ENCODE measurements at regions not wholly inside any gene's neighbourhood (a gene's known extent, or its start where the extent isn't known, plus 50 kb on each side); places are given as distances from the start of the nearest gene placed in this dataset.

DNA sequence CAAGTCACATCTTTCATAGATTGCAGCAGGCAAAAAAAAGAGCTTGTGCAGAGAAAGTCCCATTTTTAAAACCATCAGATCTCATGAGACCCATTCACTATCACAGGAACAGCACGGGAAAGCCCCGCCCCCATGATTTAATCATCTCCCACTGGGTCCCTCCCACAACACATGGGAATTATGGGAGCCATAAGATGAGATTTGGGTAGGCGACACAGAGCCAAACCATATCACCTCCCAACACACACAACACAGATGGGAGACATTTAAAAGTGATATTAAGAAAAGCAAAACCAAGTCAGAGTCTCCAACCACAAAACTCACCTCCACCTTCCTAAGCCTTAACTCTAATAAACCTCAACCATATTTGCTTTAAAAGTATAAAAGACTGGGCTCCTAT, 61.5 kb upstream of the TIAM1 start:
- no peak for DNase-seq

DNA sequence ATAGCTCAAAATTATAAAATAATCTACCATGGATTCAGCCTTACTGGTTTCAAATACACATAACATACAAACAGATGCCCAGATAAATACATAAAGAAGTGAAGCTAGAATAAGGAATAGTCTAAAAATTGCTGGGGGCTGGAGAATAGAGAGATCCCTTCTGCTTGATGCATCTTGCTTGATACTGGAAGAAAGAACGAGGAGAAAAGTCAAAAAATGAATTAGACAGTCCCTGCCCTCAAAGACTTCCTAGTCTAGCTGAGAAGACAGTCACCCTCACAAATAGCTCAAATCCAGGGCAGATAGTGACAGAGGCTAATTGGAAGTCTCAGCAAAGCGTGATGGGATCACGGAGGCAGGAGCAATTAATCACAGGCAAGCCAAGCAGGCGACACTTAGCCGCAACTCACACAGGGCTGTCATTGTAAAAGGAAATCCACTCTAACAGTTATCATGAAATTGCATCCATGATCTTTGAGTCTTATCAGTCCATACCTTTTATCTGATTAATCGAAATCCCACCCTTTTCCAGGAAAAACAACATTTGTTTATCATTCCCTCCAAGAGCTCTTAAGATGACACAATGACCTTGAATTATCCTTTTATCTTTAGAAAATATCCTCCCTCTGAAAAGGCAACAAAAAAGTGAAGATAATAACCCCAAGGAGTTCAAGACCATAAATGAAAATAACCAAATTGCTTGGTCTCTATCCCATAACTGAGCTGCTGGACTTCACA, 59.7 kb upstream of the TIAM1 start:
- no peak for DNase-seq

DNA sequence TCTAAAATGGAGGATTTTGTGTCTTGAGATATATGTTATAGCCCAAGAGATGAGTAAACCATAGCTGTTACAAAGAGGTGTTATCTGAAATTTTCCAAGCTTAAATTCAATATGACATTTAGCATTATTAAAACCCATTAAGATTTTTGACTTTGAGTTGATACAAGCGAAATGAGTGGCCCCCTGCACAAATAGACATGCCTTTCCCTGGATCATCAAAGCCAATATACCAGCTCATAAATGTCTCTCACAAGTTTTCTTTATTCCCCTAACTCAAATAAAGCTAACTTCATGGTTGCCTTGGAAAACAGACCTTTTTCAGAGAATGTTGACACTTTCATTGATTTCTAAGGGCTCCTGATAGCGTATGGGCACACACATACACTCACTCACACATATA, 55.5 kb upstream of the TIAM1 start:
- no peak for DNase-seq

DNA sequence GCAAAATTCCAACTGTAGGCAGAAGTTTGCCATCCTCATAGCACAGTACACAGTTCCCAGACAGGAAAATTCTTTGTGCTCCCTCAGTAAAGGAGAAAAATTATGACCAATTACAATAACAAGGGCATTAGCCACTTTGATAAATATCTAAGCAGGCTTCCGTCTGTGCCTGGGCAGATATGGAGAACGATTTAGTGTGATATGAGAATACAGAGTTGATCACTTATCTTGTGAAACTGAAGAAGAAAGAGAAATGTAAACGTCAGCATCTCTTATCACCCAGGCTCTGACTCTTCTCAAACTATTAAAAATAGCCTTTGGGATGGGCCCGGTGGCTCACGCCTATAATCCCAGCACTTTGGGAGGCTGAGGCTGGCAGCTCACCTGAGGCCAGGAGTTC, 54.5 kb upstream of the TIAM1 start:
- no peak for DNase-seq

DNA sequence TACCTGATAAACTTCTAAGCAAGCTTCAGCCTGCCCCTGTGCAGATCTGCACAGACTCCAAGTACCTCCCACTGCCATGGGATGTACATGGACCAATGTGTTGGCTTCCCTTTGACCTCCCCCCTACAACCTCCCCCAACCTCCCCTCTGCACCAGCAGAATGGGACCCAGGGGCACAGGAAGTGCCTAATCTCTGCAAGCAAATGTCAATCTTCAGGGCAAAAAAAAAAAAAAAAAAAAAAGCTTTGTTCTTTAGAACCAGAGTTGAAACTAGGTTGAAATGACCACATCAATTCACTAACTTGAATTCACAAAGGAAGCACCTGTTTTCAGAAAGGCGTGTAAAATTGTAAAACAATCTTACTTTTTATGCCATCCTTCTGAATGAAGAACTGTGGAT, 53.9 kb upstream of the TIAM1 start:
- no peak for DNase-seq

DNA sequence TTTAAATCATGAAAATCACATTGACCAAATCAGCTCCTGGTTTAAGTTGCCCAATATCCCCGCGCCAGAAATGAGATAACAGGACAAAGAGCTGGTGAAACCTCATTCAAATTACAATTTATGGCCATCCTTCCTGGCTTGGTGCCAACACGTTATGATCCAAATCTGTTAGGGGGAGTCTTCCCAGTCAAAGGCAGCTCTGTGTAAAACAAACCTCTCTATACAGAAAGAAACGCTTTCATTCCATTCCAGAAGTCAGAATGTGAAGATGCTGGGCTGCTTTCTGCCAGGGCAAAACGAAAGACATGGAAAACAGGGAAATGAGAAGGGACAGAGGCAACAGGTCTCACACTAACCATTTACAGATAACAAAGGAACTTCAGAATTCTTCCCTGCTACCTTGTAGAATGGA, 53.5 kb upstream of the TIAM1 start:
- peak; percentile 11 for DNase-seq

DNA sequence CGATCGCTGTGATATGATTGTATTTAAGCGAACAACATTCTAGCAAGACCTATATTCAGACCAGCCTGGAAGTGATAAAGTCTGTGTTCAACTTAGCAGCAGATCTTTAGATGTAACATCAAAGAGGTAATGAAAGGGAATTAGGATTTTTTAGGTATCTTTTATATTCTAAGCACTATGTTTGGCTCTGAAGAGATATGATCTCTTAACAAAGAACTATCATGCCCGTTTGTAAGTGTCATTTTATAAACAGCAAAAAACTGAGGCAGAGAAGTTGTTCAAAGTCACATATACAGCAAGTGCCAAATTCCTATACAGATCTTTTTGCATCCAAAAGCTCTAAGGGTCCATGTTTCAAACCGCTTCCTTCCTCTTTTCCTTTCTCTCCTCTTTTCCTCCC, 53.0 kb upstream of the TIAM1 start:
- DNase-seq, result no peak

DNA sequence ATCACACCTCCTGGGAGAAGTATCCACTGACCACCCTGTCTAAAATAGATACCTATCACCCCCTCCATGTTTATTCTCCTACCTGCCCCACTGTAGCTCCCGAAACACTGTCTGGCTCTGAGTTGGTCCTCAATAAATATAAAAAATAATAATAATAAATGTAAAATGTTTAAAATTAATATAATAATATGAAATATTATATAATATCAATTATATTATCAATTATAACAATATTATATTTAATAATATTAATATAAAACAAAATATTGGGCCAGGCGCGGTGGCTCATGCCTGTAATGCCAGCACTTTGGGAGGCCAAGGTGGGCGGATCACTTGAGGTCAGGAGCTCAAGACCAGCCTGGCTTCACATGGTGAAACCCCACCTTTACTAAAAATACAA, 52.3 kb upstream of the TIAM1 start:
- DNase-seq, result no peak

DNA sequence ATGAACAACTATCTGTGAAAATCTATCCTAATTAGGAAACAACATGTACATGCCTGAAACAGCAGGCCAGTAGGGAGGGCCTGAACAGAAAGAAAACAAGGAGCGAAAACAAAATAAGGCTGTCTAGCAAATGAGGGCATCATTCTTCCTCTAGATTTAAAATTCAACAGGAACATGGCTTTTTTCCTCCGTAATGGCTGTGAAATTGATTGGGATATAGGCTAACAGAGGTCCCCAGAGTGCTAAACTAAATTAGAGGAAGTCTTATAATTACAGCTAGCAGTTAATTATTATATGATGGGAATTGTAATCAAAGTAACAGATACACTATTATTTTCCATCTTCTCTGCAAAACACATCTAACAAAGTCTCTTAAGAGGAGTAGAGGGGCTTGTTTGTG, 51.7 kb upstream of the TIAM1 start:
- DNase-seq, result no peak

DNA sequence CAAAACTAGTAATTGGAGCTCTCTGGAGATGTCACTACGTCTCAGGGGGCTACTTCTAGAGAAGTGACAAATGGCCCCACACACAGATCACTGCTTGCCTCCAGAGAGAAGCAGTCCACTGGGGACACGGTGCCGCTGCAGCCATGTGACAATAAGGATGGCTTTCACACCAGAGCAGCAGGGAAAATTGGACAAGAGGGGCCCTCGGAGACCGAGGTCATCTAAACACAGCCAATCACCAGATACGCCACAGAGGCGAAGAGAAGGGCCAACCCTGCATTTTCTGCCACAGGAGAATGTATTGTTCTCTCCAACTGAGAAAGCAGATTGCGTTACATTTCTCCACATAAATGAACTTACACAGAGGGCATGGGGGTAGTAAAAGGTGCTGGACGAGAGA, 51.2 kb upstream of the TIAM1 start:
- no peak for DNase-seq

DNA sequence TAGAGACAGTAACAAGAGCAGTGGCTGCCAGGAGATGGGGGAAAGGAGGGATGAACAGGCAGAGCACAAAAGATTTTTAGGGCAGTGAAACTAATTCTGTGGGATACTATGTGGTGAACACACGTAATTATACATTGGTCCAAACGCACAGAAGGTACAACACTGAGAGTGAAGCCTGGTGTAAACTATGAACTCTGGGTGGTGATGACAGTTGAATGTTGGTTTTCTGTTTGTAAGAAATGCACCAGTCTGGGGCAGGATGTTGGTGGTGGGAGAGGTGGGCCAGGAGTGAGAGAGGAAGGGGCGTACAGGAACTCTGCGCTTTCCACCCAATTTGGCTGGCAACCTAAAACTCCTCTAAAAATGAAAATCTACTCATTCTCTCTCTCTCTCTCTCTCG, 50.2 kb upstream of the TIAM1 start:
- no peak for DNase-seq

Data from fibroblast of skin of right quadriceps (primary cell).